HG03139 (cell line): ENCODE measurements at regions not wholly inside any gene's neighbourhood (a gene's known extent, or its start where the extent isn't known, plus 50 kb on each side); places are given as distances from the start of the nearest gene placed in this dataset.
"Not testable (repeated sequence)": the region's sequence is repeated elsewhere in the genome, so short reads cannot be mapped to it uniquely, and the experiment has no call there.

Experiments
- ATAC-seq: cut with Tn5 transposase; IDR thresholded peaks from one replicate; pipeline ENCODE4 v1.9.1; 2021; ENCODE audit not compliant: unreplicated experiment

DNA sequence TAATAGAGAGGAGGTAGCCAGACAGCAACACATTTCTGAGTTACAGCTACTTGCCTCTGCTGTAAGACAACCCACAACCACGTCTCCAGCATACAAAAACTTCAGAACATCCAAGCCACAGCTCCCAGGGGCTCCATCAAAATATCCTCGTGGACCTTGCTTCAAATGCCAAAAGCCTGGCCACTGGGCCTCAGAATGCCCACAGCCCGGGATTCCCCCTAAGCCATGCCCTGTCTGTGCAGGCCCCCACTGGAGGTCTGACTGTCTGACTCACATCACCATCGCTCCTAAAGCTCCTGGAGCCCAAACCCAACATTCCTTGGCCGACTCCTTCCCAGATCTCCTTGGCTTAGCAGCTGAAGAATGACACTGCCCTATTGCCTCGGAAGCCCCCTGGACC, 186.6 kb upstream of the MAGEB16 start:
- ATAC-seq, result not testable (repeated sequence)

DNA sequence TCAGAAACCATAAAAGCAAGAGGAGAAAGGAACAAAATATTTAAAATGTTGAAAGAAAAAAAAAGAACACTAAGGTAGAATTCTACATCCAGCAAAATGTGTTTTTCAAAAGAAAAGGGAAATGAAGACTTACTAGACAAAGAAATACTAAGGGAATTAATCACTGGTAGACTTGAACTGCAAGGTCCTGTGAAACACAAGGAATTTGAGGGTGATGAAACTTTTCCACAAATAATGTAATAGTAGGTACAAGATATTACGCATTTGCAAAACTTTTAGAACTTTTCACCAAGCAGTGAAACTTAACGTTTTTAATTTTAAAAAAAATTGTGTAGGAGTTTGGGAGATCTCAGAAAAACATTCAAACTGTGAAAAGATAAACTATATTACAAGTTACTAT, 180.3 kb upstream of the MAGEB16 start:
- no peak for ATAC-seq

DNA sequence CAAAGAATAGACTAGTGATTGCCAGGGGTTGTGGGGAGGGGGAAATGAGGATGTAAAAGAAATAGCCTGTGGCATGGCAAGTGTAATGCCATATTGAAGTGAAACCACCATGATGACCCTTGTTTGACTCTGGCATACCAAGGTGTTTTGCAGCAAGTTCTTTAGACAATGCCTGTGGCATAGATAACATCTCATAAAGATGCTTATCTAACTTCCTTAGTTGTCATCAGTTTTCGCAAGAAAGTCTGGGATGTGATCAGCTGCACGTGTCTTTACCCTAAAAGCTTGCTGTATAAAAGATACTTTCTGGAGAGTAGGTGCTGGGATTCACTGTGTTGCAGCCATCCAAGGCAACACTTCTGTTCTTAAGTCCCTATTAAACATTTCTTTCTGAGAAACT, 176.1 kb upstream of the MAGEB16 start:
- ATAC-seq, result no peak

DNA sequence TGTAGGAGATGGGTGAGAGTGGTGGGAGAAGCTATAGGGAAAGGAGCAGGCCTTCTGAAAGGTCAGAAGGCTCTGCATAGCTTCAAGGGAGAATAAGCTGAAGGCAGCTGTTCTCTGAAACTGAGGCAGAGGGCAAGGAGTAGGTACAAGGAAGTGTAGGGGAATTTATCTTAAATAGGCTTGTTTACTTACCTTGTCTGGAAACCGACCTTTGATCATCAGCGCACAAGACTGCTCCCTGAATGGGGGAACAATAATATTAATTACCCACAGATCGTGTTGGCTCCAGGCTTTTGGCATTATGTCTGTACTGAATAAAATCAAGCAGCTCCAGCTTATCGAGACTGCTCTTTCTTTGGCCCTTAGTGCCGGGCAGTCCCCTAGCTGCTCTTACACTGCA, 175.5 kb upstream of the MAGEB16 start:
- no peak for ATAC-seq

DNA sequence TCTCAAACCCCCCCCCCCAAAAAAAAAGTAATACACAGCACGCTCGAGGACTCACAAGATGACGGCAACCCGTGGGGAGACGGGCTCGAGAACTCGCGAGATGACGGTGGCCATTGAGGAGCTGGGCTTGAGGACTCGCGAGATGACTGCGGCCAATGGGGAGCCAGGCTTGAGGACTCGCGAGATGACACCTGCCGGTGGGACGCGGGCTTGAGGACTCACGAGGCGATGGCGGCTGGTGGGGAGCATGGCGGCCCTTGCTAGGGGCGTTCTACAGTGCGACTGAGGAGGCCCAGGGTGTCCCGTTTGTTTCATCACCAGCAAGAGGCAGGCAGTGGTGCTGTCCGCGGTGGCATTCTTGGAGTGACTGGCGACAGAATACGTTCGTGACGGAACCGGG, 172.4 kb upstream of the MAGEB16 start:
- no peak for ATAC-seq

DNA sequence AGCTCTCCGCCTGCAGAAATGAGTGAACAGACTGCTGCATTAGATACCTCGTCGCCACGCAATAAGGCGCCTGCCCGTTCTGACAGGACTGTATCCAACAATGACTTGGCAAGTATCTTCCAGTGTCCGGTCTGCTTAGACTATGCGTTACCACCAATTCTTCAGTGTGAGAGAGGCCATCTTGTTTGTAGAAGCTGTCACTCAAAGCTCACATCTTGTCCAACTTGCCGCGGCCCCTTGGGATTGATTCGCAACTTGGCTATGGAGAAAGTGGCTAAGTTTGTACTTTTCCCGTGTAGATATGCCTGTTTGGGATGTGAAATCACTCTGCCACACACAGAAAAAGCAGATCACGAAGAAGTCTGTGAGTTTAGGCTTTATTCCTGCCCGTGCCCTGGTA, 172.0 kb upstream of the MAGEB16 start:
- no peak for ATAC-seq

DNA sequence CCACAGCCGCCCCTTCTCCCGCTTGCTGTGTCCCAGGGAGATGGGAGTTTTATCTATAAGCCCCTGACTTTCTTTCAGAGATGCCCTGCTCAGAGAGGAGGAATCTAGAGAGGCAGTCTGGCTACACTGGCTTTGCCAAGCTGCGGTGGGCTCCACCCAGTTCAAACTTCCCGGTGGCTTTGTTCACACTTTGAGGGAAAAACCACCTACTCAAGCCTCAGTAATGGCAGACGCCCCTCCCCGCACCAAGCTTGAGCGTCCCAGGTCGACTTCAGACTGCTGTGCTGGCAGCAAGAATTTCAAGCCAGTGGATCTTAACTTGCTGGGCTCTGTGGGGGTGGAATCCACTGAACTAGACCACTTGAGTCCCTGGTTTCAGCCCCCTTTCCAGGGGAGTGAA, 162.2 kb upstream of the MAGEB16 start:
- not testable (repeated sequence) for ATAC-seq

DNA sequence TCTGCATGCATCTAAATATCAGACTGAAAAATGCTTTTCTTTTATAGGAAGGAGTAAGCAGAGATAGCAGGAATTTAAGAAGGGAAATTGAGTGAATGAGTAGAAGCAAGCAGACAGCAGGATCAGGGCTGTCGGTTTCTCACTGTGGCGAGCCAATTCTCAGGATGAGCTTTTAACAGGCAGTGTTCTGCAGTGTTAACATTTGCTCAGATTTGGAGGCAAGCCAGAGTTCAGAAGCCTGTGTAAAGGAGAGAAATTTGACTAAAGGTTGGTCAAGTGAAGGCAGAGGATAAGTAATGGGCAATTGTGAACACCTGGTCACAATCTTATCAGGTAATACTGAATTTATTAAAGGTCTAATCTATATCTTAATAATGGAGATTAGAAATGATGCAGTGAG, 133.3 kb upstream of the MAGEB16 start:
- no peak for ATAC-seq

DNA sequence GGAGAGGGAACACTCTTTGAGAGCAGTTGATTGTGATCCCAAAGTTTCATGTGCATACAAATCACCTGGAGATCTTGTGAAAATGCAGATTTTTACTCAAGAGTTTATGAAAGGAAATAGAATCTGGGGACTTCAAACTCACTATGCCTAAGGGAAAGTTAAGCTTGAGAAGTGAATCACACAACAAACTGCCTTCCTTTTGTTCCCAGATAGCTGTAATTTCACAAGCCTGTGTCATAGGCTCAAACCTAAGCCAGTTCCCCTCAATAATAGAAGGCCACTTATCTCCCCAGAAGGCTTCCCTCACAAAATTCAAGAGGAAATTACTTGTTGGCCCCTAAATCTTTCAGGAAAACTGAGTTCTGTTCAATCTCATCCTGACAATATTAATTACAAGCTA, 132.8 kb upstream of the MAGEB16 start:
- no peak for ATAC-seq

DNA sequence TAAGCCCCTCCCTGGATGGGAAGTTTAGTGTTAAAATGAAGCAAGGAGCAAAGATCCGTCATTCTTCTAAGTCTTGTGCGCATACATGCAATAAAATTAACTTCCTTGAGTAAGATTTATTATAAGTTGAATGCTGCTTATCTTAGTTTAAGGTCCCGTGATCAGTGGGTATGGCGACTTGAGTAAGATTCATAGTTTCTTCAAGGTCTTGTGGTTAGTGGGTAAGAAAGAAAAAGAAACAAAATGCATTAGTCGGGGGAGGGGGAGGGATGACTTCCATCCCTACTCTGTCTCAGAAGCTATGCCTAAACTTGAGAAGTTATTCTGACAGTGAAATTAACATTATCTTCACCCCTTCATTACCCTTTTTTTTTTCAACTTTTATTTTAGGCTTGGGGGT, 127.3 kb upstream of the MAGEB16 start:
- no peak for ATAC-seq

DNA sequence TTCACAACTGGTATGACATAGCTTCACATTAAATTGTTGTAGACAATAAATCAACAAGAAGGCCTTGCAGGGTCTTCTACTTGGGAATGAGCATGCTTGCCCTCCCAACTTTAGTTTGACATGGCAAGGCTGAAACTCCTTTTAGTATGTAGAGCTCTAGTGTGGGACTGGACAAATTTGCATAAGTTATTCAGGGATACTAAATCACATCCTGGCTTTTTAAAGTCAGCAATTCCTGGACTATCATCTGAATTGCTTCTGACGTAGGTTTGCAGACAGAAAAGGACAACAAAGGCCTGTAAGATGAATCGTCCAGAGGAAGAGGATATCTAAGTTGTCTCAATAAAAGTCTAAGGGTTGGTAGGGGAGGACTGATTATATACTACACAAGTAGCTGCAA, 123.0 kb upstream of the MAGEB16 start:
- ATAC-seq, result no peak

DNA sequence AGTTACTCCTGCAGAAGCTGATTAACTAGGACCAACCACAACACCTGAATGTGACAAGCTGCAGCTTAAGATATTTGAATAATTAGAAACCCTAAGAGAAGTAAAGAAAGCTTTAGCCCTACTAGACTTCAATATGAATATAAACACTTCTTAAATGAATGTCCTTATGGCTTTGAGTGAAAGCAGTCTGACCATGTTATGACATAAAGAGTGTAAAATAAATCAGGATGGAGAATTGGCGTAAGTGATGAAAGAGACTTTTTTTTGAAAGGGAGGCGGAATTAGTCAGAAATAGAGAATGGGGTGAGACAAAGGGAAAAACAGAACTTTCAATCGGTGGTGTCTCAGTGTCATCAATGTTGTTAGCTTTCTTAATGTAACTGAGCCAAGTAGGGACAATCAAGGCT, 117.2 kb upstream of the MAGEB16 start:
- no peak for ATAC-seq

DNA sequence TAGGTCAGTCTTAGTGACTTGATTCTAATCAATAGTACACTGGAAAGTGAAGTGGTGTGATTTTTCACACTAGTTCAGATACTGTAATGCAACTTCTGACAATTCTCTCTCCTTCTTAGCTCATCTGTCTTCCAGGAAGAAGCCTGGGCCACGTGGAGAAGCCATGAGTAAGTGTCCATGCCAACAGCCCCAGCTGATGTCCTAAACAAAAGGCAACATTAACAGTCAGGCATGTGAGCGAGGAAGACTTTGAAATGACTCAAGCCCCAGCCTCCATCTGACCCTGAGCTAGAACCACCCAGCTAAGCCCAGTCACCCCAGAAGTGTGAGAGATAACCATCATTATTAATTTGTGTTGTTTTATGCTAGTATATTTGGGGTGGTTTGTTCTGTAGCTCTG, 115.7 kb upstream of the MAGEB16 start:
- no peak for ATAC-seq

DNA sequence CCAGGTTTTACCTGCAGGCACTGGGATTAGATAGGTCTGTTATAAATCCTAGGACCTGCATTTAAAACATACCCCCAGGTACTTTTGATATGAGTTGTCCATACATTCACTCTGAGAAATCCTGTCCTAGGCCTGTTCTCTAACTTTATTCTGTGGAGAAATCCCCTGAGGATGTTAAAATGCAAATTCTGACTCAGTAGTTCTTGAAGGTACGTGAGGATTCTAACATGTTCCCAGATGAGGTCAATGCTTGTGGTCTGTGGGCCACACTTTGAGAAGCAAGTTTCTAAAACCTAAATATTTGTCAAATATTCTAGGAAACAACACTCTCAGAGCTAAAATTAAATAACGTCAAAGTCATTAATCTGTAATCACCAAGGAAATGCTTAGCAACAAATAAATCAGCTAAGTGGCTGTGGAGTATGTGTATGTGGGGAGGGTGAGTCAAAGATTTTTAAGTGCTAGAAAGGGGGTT, 101.3 kb upstream of the MAGEB16 start:
- no peak for ATAC-seq

DNA sequence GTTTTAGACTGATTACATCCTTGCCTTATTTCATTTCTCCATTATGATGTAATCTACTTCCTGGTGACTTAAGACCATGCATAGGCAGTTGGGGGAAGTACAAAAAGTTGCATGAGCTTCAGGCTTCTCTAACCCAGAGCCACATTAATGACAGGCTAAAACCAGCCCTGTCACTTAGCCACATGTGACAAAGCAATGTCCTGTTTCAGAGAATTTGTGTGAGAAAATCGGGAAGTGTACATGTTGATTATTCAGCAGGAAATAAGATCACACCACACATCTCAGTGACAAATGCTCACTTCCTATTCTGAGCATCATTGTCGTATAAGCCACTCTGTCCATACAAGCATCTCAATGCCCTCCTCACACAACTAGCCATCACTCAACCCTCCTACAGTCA, 98.5 kb upstream of the MAGEB16 start:
- no peak for ATAC-seq

DNA sequence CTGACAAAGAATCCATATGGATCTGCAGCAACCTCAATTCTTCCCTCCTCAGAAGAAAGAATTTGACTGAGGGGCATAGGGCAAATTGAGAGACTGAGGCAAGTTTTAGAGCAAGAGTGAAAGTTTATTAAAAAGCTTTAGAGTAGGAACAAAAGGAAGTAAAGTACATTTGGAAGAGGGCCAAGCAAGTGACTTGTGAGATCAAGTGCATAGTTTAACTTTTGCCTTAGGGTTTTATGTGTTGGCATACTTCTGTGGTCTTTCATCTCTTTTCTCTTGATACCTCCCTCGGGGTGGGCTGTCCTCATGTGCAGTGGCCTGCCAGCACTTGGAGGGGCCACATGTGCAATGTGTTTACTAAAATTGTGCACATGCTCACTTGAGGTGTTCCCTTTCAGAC, 98.0 kb upstream of the MAGEB16 start:
- no peak for ATAC-seq

DNA sequence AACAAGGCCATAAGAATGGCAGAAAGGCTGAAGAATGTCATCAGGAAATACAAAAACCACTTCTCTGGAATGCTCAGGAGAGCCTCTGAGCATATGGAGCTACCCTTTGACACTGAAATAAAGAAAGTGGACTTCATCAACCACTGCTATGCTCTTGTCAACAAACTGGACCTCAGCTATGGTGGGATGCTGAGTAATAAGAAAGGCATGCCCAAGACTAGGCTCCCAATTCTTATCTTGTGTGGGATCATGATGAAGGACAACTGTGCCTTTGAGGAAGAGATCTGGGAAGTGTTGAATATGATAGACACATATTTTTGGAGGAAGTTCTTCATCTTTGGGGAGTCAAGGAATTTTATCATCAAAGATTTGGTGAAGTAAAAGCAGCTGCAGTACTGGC, 86.9 kb upstream of the MAGEB16 start:
- no peak for ATAC-seq

DNA sequence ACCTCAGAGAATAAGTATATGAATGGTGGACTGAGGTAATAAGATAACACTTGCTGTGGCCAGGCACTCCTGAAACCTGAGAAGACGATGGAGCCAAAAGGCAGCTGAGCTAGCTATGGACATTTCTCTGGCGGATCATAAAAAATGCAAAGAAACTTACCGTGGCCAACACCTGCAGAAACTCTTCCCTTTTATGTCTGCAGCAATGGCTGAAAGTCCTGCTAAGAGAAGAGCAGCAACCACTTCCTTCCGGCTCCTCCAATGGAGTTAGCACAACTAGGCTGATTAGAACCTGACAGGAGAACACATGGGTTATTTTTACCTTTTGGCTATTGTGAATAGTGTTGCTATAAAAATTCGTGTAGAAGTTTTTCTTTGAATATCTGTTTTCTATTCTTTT, 76.0 kb upstream of the MAGEB16 start:
- no peak for ATAC-seq

DNA sequence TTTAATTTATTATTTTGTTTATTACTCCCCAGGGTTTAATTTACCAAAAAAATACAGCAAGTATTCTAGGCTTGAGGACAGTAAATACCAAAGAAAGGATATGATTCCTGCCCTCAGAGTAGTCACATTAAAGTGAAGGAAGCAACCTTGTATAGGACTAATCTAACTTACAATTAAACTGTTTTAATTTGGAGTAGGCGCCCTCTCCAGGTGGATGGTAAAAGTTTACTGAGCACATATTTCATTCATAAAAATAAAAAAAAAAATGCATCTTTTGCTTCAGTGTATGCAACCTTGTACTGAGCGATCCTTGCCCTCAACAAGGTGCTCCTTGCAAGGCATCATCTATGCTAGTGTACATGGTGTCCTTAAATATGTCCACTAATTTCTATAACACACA, 72.0 kb upstream of the MAGEB16 start:
- ATAC-seq, result no peak

DNA sequence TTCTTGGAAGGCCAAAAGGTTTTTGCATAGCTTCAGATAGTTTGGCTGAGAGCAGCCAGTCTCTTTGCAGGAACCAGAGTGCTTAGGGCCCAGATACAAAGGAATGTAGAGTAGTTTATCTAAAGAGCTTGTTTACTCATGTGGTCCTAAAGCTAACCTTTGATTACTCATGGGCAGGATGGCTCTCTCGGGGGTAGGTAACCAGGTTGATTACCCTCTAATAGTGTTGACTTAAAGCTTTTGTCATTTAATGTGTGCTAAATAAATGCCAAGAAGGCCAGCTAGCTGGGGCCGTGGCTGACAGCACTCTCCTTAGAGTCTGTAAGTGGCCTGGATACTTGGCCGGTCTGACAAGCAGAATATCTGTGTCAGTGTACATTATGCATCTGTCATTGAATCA, 69.7 kb upstream of the MAGEB16 start:
- no peak for ATAC-seq

DNA sequence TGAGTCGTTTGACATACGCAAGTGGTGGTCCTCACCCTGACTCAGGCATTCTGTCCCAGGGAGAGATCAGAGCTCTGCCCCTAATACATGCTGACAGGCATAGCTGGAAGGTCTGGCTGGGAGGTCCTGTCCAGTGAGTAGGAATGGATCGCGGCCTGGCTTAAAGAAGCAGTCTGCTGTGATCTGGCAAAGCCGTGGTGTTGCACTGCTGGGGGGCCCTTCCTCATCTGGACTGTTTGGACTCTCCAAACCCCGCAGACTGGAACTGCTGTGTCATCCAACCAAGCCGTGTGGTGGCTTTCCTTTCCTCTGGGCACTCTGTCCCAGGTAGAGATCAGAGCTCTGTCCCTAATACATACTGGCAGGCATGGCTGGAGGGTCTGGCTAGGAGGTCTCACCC, 64.3 kb upstream of the MAGEB16 start:
- no peak for ATAC-seq

DNA sequence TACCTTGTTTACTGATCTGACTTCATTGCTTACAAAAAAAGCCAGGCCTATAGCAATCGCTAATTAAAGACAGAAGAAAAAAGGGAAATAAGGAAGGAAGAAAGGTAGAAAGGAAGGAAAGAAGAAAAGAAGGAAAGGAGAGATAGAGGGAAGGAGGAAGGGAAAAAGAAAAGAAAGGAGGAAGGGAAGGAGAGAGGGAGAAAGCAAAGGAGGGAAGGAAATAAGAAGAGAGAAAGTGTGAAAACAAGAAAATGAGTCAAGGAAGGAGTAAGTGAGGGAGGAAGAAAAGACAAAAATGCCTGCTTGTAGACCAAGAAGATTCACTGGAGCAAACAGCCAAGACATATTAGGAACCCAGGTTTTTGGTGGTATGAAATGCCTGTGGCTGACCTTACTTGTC, 57.0 kb upstream of the MAGEB16 start:
- ATAC-seq, result no peak

DNA sequence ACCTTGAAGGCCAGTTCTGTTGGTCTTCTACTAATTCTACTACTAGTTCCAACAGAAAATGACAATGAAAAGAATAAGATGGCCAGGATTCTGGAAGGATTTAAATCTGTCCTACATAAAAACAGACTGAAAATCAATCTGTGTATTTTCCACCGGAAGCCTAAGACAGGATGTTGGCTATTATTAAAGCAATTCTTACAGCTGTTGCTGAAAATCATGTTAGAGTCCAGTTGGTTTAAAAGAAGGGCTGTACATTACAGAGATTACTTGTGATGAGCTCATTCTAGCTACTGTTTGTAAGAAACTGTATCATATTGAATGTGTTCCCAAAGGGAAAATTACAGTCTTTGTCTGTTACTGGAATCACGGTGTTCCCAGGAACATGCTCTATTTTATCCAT, 54.8 kb upstream of the MAGEB16 start:
- no peak for ATAC-seq
